Testis (tissue), 2 donors: ENCODE measurements at regions not wholly inside any gene's neighbourhood (a gene's known extent, or its start where the extent isn't known, plus 50 kb on each side); places are given as distances from the start of the nearest gene placed in this dataset.

Experiments used
- CTCF ChIP-seq, 3 experiments: fragments of 450-650 bp in 2 of 3; fragments of 200-600 bp in 1 of 3; sonication (generic) in 1 of 3; IDR thresholded peaks; one replicate each; pipeline ENCODE4 v1.5.1; 2016 to 2019; ENCODE audit warnings: antibody characterized with exemption in 3 of 3, mild to moderate bottlenecking in 2 of 3, moderate library complexity in 1 of 3
- POLR2A ChIP-seq: fragments of 450-650 bp; IDR thresholded peaks from one replicate; pipeline ENCODE4 v1.6.1; 2017; ENCODE audit warnings: antibody characterized with exemption, mild to moderate bottlenecking, moderate library complexity

DNA sequence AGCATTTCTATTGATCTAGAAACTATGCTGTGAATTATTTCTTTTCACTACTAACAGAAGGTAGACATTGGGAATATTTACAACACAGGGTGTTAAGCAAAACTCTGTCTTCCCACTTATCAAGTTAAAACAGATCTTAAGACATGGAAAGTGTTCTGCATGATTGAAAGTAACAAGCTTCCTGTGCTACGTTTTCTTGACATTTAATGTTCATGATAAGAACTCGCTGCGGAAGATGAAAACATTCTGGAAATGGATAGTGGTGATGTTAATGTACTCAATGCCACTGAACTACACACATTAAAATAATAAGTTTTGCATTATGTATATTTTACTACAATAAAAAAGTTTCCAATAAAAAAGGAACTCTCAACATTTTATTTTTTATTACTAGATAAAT lies 74.4 kb upstream of the SCN7A start:
- TF ChIP-seq CTCF (IDR thresholded peaks at IDR 0.05): no peak
- TF ChIP-seq POLR2A: no peak
